ENCODE measurements at regions not wholly inside any gene's neighbourhood (a gene's known extent, or its start where the extent isn't known, plus 50 kb on each side); places are given as distances from the start of the nearest gene placed in this dataset.

DNA sequence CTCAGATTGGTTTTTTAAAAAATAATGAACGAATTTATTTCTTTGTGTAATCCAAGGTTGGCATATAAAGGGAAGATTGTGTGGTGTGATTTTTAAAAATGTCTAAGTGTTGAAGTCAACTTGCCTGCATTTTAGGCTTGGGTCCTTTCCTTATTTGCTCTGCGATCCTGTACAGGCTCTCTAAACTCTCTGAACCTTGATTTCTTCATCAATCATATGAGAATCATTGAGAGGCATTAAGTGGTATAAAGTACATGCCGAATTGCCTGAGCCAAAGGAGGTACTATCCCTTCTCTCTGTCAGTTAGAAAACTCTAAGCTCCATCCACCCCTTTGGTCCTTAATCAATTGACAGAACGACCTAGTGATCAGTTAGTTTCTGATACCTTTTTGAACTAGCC lies 440.4 kb upstream of the MEX3C start:
- Histone ChIP-seq H3K36me3 (no peaks in the 10 kb centered on the region), H3K9me3 (no peaks in the 10 kb centered on the region), H3K4me3 (no peak overlapping the region), H3K27me3 (no peaks in the 10 kb centered on the region), H3K27ac (no peak overlapping the region), H3K4me1 (no peaks in the 10 kb centered on the region)
- TF ChIP-seq, protein P1, sequence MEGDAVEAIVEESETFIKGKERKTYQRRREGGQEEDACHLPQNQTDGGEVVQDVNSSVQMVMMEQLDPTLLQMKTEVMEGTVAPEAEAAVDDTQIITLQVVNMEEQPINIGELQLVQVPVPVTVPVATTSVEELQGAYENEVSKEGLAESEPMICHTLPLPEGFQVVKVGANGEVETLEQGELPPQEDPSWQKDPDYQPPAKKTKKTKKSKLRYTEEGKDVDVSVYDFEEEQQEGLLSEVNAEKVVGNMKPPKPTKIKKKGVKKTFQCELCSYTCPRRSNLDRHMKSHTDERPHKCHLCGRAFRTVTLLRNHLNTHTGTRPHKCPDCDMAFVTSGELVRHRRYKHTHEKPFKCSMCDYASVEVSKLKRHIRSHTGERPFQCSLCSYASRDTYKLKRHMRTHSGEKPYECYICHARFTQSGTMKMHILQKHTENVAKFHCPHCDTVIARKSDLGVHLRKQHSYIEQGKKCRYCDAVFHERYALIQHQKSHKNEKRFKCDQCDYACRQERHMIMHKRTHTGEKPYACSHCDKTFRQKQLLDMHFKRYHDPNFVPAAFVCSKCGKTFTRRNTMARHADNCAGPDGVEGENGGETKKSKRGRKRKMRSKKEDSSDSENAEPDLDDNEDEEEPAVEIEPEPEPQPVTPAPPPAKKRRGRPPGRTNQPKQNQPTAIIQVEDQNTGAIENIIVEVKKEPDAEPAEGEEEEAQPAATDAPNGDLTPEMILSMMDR (IDR thresholded peaks at IDR 0.05) = no peak
- intact Hi-C loops (cut with DNase I) = no loop called here
- no peak for DNase-seq (ENCODE audit: low spot score in 2 of 2)

DNA sequence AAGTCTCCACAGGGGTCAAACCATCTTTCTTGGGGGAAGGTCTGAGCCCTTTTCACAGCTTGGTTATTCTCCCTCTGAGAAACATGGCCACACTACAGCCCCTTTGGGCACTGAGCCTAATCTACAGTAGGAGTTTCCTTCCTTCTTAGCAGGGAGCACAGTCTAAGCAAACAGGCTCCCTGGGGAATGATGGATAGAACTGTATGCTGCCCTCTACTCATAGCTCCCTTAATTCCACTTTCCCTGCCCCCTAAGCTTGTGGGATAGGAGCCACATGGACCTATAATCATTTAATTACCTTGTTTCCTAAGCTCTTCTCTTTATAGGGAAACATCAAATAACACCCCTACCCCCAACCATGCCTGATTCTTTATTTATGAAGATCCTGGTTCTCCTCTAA lies 442.1 kb upstream of the MEX3C start:
- DNase-seq (ENCODE audit: low spot score in 2 of 2) = no peak
- intact Hi-C loops (cut with DNase I) = no loop called here
- Histone ChIP-seq H3K27me3 (no peaks in the 10 kb centered on the region), H3K9me3 (no peaks in the 10 kb centered on the region), H3K4me1 (no peaks in the 10 kb centered on the region), H3K27ac (no peak overlapping the region), H3K4me3 (no peak overlapping the region), H3K36me3 (no peaks in the 10 kb centered on the region)
- TF ChIP-seq, protein P1 (IDR thresholded peaks at IDR 0.05) = no peak

DNA sequence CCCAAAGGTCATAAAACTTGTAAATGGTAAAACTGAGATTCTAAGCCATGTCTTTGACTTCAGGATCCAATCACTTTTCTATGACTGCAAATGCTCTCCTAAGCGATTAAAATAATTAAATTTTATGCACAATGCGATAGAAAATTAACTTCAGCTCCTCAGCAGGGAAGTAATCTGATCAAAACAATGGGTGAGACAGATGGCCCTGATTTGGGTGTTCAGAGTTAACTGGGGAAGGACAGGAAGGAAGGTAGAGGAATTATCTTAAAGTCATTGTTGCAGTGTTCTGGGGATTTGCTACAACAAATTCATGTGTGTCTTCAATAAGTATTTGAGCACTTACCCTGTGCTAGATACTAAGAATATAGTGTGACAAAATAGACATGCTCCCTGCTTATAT lies 446.0 kb upstream of the MEX3C start:
- H3K36me3 ChIP-seq = no peaks in the 10 kb centered on the region
- no peak for DNase-seq (ENCODE audit: low spot score in 2 of 2)
- H3K27me3 ChIP-seq = no peaks in the 10 kb centered on the region
- H3K4me3 ChIP-seq = no peak overlapping the region
- no peaks in the 10 kb centered on the region for H3K4me1 ChIP-seq
- intact Hi-C loops (cut with DNase I) = no loop called here
- no peak overlapping the region for H3K27ac ChIP-seq
- TF ChIP-seq, protein P1 (IDR thresholded peaks at IDR 0.05) = no peak
- no peaks in the 10 kb centered on the region for H3K9me3 ChIP-seq

DNA sequence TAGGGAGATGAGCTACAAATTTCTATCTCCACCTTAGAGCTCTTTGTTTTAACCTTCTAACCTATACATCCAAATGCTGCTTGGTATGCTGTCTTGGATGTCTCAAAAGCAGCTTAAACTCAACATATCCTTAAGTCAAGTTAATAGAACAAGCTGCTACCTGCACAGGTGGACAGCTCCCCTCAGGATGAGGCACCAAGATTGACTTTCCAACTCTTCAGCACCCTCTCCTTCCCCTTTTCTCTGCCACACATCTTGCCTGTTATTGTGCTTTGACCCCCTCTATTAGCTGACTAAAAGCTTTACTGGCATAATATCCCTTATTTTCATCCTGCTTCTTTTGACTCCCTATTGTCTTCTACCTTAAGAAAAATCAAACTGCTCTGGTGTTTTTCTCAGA lies 448.1 kb upstream of the MEX3C start:
- TF ChIP-seq, protein P1 (IDR thresholded peaks at IDR 0.05) = no peak
- no peaks in the 10 kb centered on the region for H3K4me1 ChIP-seq
- intact Hi-C loops (cut with DNase I) = no loop called here
- H3K27me3 ChIP-seq = no peaks in the 10 kb centered on the region
- H3K4me3 ChIP-seq = no peak overlapping the region
- H3K36me3 ChIP-seq = no peaks in the 10 kb centered on the region
- H3K27ac ChIP-seq = no peak overlapping the region
- no peak for DNase-seq (ENCODE audit: low spot score in 2 of 2)
- H3K9me3 ChIP-seq = no peaks in the 10 kb centered on the region

DNA sequence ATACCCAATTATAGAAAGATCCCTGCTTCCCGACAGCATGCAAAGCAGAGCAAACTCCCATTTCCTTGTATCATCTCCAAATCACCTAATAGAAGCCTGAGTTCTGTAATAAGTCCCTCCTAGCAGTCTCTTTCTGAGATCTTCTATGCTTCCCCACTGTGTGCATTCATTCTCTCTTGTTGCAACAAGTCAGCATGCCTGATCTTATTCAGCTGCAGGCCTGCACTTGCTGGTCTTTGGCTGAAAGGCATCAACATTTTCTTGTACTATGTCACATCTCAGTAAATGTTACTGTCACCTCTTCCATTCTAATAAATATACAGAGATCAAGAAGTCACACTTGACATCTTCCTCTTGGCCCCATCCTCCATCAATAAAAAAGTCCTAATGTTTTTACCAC lies 449.9 kb upstream of the MEX3C start:
- no peak for DNase-seq (ENCODE audit: low spot score in 2 of 2)
- Histone ChIP-seq H3K27me3 (no peaks in the 10 kb centered on the region), H3K4me1 (no peaks in the 10 kb centered on the region), H3K4me3 (no peak overlapping the region), H3K9me3 (no peaks in the 10 kb centered on the region), H3K27ac (no peak overlapping the region), H3K36me3 (no peaks in the 10 kb centered on the region)
- TF ChIP-seq, protein P1 (IDR thresholded peaks at IDR 0.05) = no peak
- intact Hi-C loops (cut with DNase I) = no loop called here

DNA sequence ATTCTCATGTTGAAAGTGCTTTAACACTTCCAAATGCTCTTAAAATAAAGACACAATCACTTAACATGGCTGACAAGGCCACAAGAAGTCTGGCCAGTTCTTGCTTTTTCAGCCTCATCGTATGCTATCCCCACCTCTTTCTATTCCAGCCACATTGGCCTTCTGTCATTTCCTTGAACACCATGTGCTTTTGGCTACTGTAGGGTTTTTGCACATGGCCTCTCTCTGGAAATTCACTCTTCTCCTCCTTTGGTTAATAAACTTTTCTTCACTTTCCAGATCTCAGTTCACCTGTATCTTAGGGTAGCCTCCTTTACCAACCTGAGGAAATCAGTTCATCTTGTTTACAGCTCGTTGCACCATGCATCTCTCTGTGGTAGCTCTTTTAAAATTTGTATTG lies 450.5 kb upstream of the MEX3C start:
- Histone ChIP-seq H3K4me1 (no peaks in the 10 kb centered on the region), H3K27me3 (no peaks in the 10 kb centered on the region), H3K36me3 (no peaks in the 10 kb centered on the region), H3K4me3 (no peak overlapping the region), H3K27ac (no peak overlapping the region), H3K9me3 (no peaks in the 10 kb centered on the region)
- DNase-seq (ENCODE audit: low spot score in 2 of 2) = no peak
- TF ChIP-seq, protein P1 (IDR thresholded peaks at IDR 0.05) = no peak
- intact Hi-C loops (cut with DNase I) = no loop called here

Data from ascending aorta (tissue), 2 donors.